WTC11 (cell line): ENCODE measurements at regions not wholly inside any gene's neighbourhood (a gene's known extent, or its start where the extent isn't known, plus 50 kb on each side); places are given as distances from the start of the nearest gene placed in this dataset.

Experiments used
- ATAC-seq: fragments of 200-7000 bp; cut with Tn5 transposase; 2 replicates; pipeline ENCODE4 v1.10.0; 2021; ENCODE audit warnings: mild to moderate bottlenecking, moderate library complexity
- CTCF ChIA-PET: fragments of 300-600 bp; sonication (Branson Sonifier 250); formaldehyde crosslinking; loops from one replicate; lab custom pipeline; 2021; ENCODE audit warnings: antibody characterized with exemption; lab: Charles Lee
- POLR2A ChIA-PET: fragments of 350-600 bp; sonication (Branson Sonifier 250); formaldehyde crosslinking; loops from one replicate; lab custom pipeline; 2021; ENCODE audit warnings: antibody characterized with exemption; lab: Charles Lee
- DNase-seq: peaks from one replicate; pipeline ENCODE4 v3.0.0; 2021; ENCODE audit warnings: low spot score
- H3K27ac Mint-ChIP-seq: 2 replicates; pipeline ENCODE4 v1.8.0; 2021; ENCODE audit warnings: mixed read lengths
- H3K27me3 Mint-ChIP-seq: 2 replicates; pipeline ENCODE4 v1.8.0; 2021; ENCODE audit warnings: low read depth, mild to moderate bottlenecking, moderate library complexity, mixed read lengths
- H3K36me3 Mint-ChIP-seq: 2 replicates; pipeline ENCODE4 v1.8.0; 2021; ENCODE audit warnings: mixed read lengths
- H3K4me1 Mint-ChIP-seq: 2 replicates; pipeline ENCODE4 v1.8.0; 2022; ENCODE audit warnings: mixed read lengths
- H3K4me3 Mint-ChIP-seq: 2 replicates; pipeline ENCODE4 v1.8.0; 2021; ENCODE audit warnings: mild to moderate bottlenecking, moderate library complexity, mixed read lengths
- H3K9me3 Mint-ChIP-seq: 2 replicates; pipeline ENCODE4 v1.8.0; 2021; ENCODE audit warnings: mixed read lengths
- AR ChIP-seq: fragments of 250-450 bp; sonication (Bioruptor Pico); IDR thresholded peaks from 2 replicates; pipeline ENCODE4 v1.9.0; 2021; ENCODE audit warnings: mild to moderate bottlenecking
- ATF3 ChIP-seq: sonication (generic); formaldehyde crosslinking; conservative IDR thresholded peaks from 2 replicates; pipeline ENCODE4 v1.8.1; 2022; ENCODE audit warnings: mild to moderate bottlenecking, missing genetic modification reagents
- CBFB ChIP-seq: sonication (generic); formaldehyde crosslinking; IDR thresholded peaks from 2 replicates; pipeline ENCODE4 v1.8.1; 2022; ENCODE audit warnings: mild to moderate bottlenecking, low read depth, missing genetic modification reagents
- CDX4 ChIP-seq: fragments of 250-450 bp; sonication (Bioruptor Pico); IDR thresholded peaks from 2 replicates; pipeline ENCODE4 v1.9.0; 2021; ENCODE audit warnings: moderate library complexity, mild to moderate bottlenecking, inconsistent platforms, borderline replicate concordance
- CREM ChIP-seq: sonication (generic); formaldehyde crosslinking; IDR thresholded peaks from 2 replicates; pipeline ENCODE4 v1.8.1; 2022; ENCODE audit warnings: mild to moderate bottlenecking, missing genetic modification reagents, moderate library complexity
- EMX1 ChIP-seq: fragments of 250-450 bp; sonication (Bioruptor Pico); IDR thresholded peaks from 2 replicates; pipeline ENCODE4 v1.8.0; 2021; ENCODE audit warnings: mild to moderate bottlenecking
- FOXP4 ChIP-seq: sonication (generic); formaldehyde crosslinking; IDR thresholded peaks from 2 replicates; pipeline ENCODE4 v1.8.0; 2022; ENCODE audit warnings: mild to moderate bottlenecking, missing genetic modification reagents
- GRHL2 ChIP-seq: fragments of 250-450 bp; sonication (Bioruptor Pico); IDR thresholded peaks from 2 replicates; pipeline ENCODE4 v1.8.0; 2022; ENCODE audit warnings: mild to moderate bottlenecking, moderate library complexity; ENCODE audit not compliant: insufficient replicate concordance, severe bottlenecking
- IRF2 ChIP-seq: sonication (generic); formaldehyde crosslinking; IDR thresholded peaks from 2 replicates; pipeline ENCODE4 v1.8.0; 2022; ENCODE audit warnings: low read depth, missing genetic modification reagents, borderline replicate concordance
- KAT7 ChIP-seq: sonication (generic); formaldehyde crosslinking; IDR thresholded peaks from 2 replicates; pipeline ENCODE4 v1.8.1; 2023; ENCODE audit warnings: missing genetic modification reagents, mild to moderate bottlenecking, borderline replicate concordance
- MLX ChIP-seq: sonication (generic); formaldehyde crosslinking; IDR thresholded peaks from 2 replicates; pipeline ENCODE4 v1.8.1; 2023; ENCODE audit warnings: mild to moderate bottlenecking, missing genetic modification reagents, moderate library complexity
- MXD4 ChIP-seq: fragments of 250-450 bp; sonication (Bioruptor Pico); IDR thresholded peaks from 2 replicates; pipeline ENCODE4 v1.8.0; 2021; ENCODE audit warnings: mild to moderate bottlenecking, moderate library complexity, borderline replicate concordance
- MYBL2 ChIP-seq: sonication (generic); formaldehyde crosslinking; IDR thresholded peaks from 2 replicates; pipeline ENCODE4 v1.8.1; 2023; ENCODE audit warnings: mild to moderate bottlenecking, moderate library complexity, missing genetic modification reagents
- NFYB ChIP-seq: sonication (generic); formaldehyde crosslinking; conservative IDR thresholded peaks from 2 replicates; pipeline ENCODE4 v1.8.0; 2022; ENCODE audit warnings: low read depth, missing genetic modification reagents
- NR1H2 ChIP-seq: sonication (generic); formaldehyde crosslinking; IDR thresholded peaks from 2 replicates; pipeline ENCODE4 v1.9.0; 2021; ENCODE audit warnings: mild to moderate bottlenecking, moderate library complexity, missing genetic modification reagents
- NR3C1 ChIP-seq: sonication (generic); formaldehyde crosslinking; conservative IDR thresholded peaks from 2 replicates; pipeline ENCODE4 v1.8.1; 2023; ENCODE audit warnings: low read depth, mild to moderate bottlenecking, missing genetic modification reagents
- TP53 ChIP-seq: sonication (generic); formaldehyde crosslinking; IDR thresholded peaks from 2 replicates; pipeline ENCODE4 v1.8.1; 2023; ENCODE audit warnings: mild to moderate bottlenecking, missing genetic modification reagents
- ZBTB21 ChIP-seq: sonication (generic); formaldehyde crosslinking; IDR thresholded peaks from 2 replicates; pipeline ENCODE4 v1.8.1; 2023; ENCODE audit warnings: mild to moderate bottlenecking, missing genetic modification reagents, borderline replicate concordance
- ZBTB43 ChIP-seq: sonication (generic); formaldehyde crosslinking; IDR thresholded peaks from 2 replicates; pipeline ENCODE4 v1.8.1; 2023; ENCODE audit warnings: mild to moderate bottlenecking, missing genetic modification reagents
- ZMAT4 ChIP-seq: fragments of 250-450 bp; sonication (Bioruptor Pico); IDR thresholded peaks from 2 replicates; pipeline ENCODE4 v1.9.0; 2021; ENCODE audit warnings: mild to moderate bottlenecking
- ZNF512 ChIP-seq: sonication (generic); formaldehyde crosslinking; IDR thresholded peaks from 2 replicates; pipeline ENCODE4 v1.8.1; 2022; ENCODE audit warnings: missing genetic modification reagents, borderline replicate concordance

GRCh38 chr21:38670861-38671260, 134.9 kb upstream of the ETS2 start:
- no peaks in the 10 kb centered on the region for H3K27me3 Mint-ChIP-seq
- DNase-seq (no peak), ATAC-seq (no peak)
- POLR2A ChIA-PET, result no interaction called here
- H3K9me3 Mint-ChIP-seq, result no peaks in the 10 kb centered on the region
- no peak overlapping the region for H3K27ac Mint-ChIP-seq
- CTCF ChIA-PET, result interaction anchor here (2.0 kb wide), 1 partner anchor 41 kb away, joined by 11 read pairs; no protein-coding TSS in a partner anchor
- H3K4me1 Mint-ChIP-seq, result peaks cover 11% of the 10 kb centered on the region
- no peak overlapping the region for H3K4me3 Mint-ChIP-seq
- no peaks in the 10 kb centered on the region for H3K36me3 Mint-ChIP-seq
- TF ChIP-seq IRF2 (CRISPR knock-in tag) (no peak), NR3C1 (CRISPR knock-in tag) (no peak), NFYB (no peak), ZNF512 (CRISPR knock-in tag) (no peak), ATF3 (CRISPR knock-in tag) (no peak), KAT7 (no peak), CDX4 (no peak), ZMAT4 (CRISPR knock-in tag) (no peak), MYBL2 (no peak), MXD4 (CRISPR knock-in tag) (no peak), MLX (CRISPR knock-in tag) (no peak), ZBTB43 (CRISPR knock-in tag) (no peak), GRHL2 (CRISPR knock-in tag) (no peak)

GRCh38 chr21:38671773-38672172, 134.0 kb upstream of the ETS2 start:
- ATAC-seq (no peak), DNase-seq (no peak)
- no peak for TF ChIP-seq NR3C1 (CRISPR knock-in tag)
- no peak for TF ChIP-seq NR1H2 (CRISPR knock-in tag)
- Mint-ChIP-seq H3K9me3 (no peaks in the 10 kb centered on the region), H3K4me3 (no peak overlapping the region), H3K27ac (no peak overlapping the region), H3K36me3 (no peaks in the 10 kb centered on the region), H3K27me3 (no peaks in the 10 kb centered on the region), H3K4me1 (peaks cover 11% of the 10 kb centered on the region)
- ChIA-PET POLR2A (interaction anchor here (0.6 kb wide), 1 partner anchor 136 kb away, joined by 3 read pairs; no protein-coding TSS in a partner anchor), CTCF (interaction anchor here (0.7 kb wide), 1 partner anchor 166 kb away, joined by 3 read pairs; no protein-coding TSS in a partner anchor)

GRCh38 chr21:38675182-38675824, 130.4 kb upstream of the ETS2 start:
- no peak for DNase-seq
- POLR2A ChIA-PET, result interaction anchor here (0.6 kb wide), 2 partner anchors 127 to 155 kb away, joined by 3 to 4 read pairs; no protein-coding TSS in a partner anchor
- Mint-ChIP-seq H3K36me3 (no peaks in the 10 kb centered on the region), H3K27ac (no peak overlapping the region), H3K4me1 (peaks cover 9% of the 10 kb centered on the region), H3K9me3 (peaks cover 9% of the 10 kb centered on the region; the same call in 1 of the 2 replicates), H3K4me3 (no peak overlapping the region), H3K27me3 (no peaks in the 10 kb centered on the region)
- CTCF ChIA-PET, result interaction anchor here (0.6 kb wide), 1 partner anchor 1177 kb away, joined by 4 read pairs; no protein-coding TSS in a partner anchor
- no peak for ATAC-seq
- TF ChIP-seq ZBTB21 (CRISPR knock-in tag) (no peak), FOXP4 (no peak), CBFB (CRISPR knock-in tag) (no peak), TP53 (CRISPR knock-in tag) (no peak), AR (CRISPR knock-in tag) (no peak), CREM (CRISPR knock-in tag) (no peak), EMX1 (CRISPR knock-in tag) (no peak)
